SK-N-SH (cell line): ENCODE measurements at regions not wholly inside any gene's neighbourhood (a gene's known extent, or its start where the extent isn't known, plus 50 kb on each side); places are given as distances from the start of the nearest gene placed in this dataset.

Experiments used
- CTCF ChIA-PET: fragments of 300-600, 350-600 bp; formaldehyde crosslinking; extraction: SDS; loops from one replicate; lab custom pipeline; 2021; lab: Yijun Ruan, JAX
- POLR2A ChIA-PET: fragments of 350-600 bp; sonication (Branson Sonifier 250); formaldehyde crosslinking; extraction: SDS; loops from one replicate; lab custom pipeline; 2020; ENCODE audit warnings: antibody characterized with exemption, inconsistent platforms; lab: Yijun Ruan, JAX
- DNase-seq: peaks from one replicate; pipeline ENCODE4 v3.0.0; 2012
- H2AFZ ChIP-seq: fragments of 200-600 bp; sonication (generic); 2 replicates; pipeline ENCODE4 v1.8.1; 2016; ENCODE audit warnings: antibody characterized with exemption, mild to moderate bottlenecking, low read depth
- H3F3A ChIP-seq: fragments of 200-600 bp; sonication (generic); replicated peaks from 2 replicates; pipeline ENCODE3; 2016; ENCODE audit warnings: antibody characterized with exemption, mild to moderate bottlenecking; ENCODE audit not compliant: insufficient read depth
- H3K27ac ChIP-seq, 2 experiments: fragments of 200-500 bp in 1 of 2; fragments of 200-600 bp in 1 of 2; sonication (Bioruptor generic) in 1 of 2; sonication (generic), shearing (Covaris generic) in 1 of 2; 2 replicates each; pipeline versions ENCODE4 v1.5.1 to v1.6.1; 2014 to 2016; ENCODE audit warnings: low read depth in 2 of 2, inconsistent platforms in 1 of 2, low read length in 1 of 2, mild to moderate bottlenecking in 1 of 2, mixed read lengths in 1 of 2
- H3K27me3 ChIP-seq: fragments of 200-600 bp; sonication (generic), shearing (Covaris generic); 2 replicates; pipeline ENCODE4 v1.6.1; 2016; ENCODE audit warnings: mixed run types; ENCODE audit not compliant: insufficient read depth
- H3K36me3 ChIP-seq, 2 experiments: fragments of 200-500 bp in 1 of 2; fragments of 200-600 bp in 1 of 2; sonication (Bioruptor generic) in 1 of 2; sonication (generic) in 1 of 2; replicated peaks in 1 of 2; 2 replicates each; pipeline versions ENCODE3 to v1.5.1; 2014 to 2016; ENCODE audit warnings: low read length in 1 of 2, mild to moderate bottlenecking in 1 of 2; ENCODE audit not compliant: insufficient read depth in 2 of 2, control insufficient read depth in 1 of 2
- H3K4me1 ChIP-seq, 2 experiments: fragments of 200-500 bp in 1 of 2; fragments of 200-600 bp in 1 of 2; sonication (Bioruptor generic) in 1 of 2; sonication (generic), shearing (Covaris generic) in 1 of 2; 2 replicates each; pipeline versions ENCODE4 v1.5.1 to v1.6.1; 2014 to 2016; ENCODE audit warnings: low read depth in 1 of 2, low read length in 1 of 2, mixed run types in 1 of 2; ENCODE audit not compliant: insufficient read depth in 2 of 2, control insufficient read depth in 1 of 2
- H3K4me2 ChIP-seq: fragments of 200-600 bp; sonication (generic), shearing (Covaris generic); 2 replicates; pipeline ENCODE4 v1.6.1; 2017; ENCODE audit warnings: mixed run types
- H3K4me3 ChIP-seq, 2 experiments: fragments of 200-500 bp in 1 of 2; fragments of 200-600 bp in 1 of 2; sonication (Bioruptor generic) in 1 of 2; sonication (generic), shearing (Covaris generic) in 1 of 2; 2 replicates each; pipeline versions ENCODE4 v1.5.1 to v1.8.1; 2014 to 2016; ENCODE audit warnings: low read depth in 2 of 2, inconsistent platforms in 1 of 2, low read length in 1 of 2, mild to moderate bottlenecking in 1 of 2, mixed read lengths in 1 of 2, moderate library complexity in 1 of 2
- H3K79me2 ChIP-seq: fragments of 200-600 bp; sonication (generic); 2 replicates; pipeline ENCODE4 v1.8.1; 2017; ENCODE audit warnings: mild to moderate bottlenecking; ENCODE audit not compliant: insufficient read depth
- H3K9ac ChIP-seq: fragments of 200-600 bp; sonication (generic); 2 replicates; pipeline ENCODE4 v1.6.1; 2017; ENCODE audit warnings: mixed run types
- H3K9me2 ChIP-seq: fragments of 200-600 bp; sonication (generic); 2 replicates; pipeline ENCODE4 v1.6.1; 2017; ENCODE audit warnings: mixed run types
- H3K9me3 ChIP-seq: fragments of 200-600 bp; sonication (generic); 2 replicates; pipeline ENCODE4 v1.6.1; 2017; ENCODE audit warnings: mixed run types, mild to moderate bottlenecking, moderate library complexity
- H4K20me1 ChIP-seq: fragments of 200-600 bp; sonication (generic); 2 replicates; pipeline ENCODE4 v1.6.1; 2017; ENCODE audit warnings: mild to moderate bottlenecking, mixed run types; ENCODE audit not compliant: insufficient read depth
- ELF1 ChIP-seq: IDR thresholded peaks from 2 replicates; pipeline ENCODE4 v1.4.0; 2012
- FOXM1 ChIP-seq: IDR thresholded peaks from 2 replicates; pipeline ENCODE4 v1.4.0; 2012; ENCODE audit warnings: low read depth, mild to moderate bottlenecking
- MXI1 ChIP-seq: IDR thresholded peaks from 2 replicates; pipeline ENCODE4 v1.6.1; 2012; ENCODE audit warnings: mild to moderate bottlenecking, low read depth, low read length, improper control_type of control experiment
- NRF1 ChIP-seq: IDR thresholded peaks from 2 replicates; pipeline ENCODE4 v1.6.1; 2012; ENCODE audit warnings: low read depth, mild to moderate bottlenecking, low read length
- POLR2AphosphoS5 ChIP-seq: IDR thresholded peaks from 2 replicates; pipeline ENCODE4 v1.6.1; 2012; ENCODE audit warnings: low read depth, low read length
- RCOR1 ChIP-seq: fragments of 150-350 bp; IDR thresholded peaks from 2 replicates; pipeline ENCODE4 v1.6.1; 2017; ENCODE audit warnings: antibody characterized with exemption, low read length
- RXRA ChIP-seq: IDR thresholded peaks from 2 replicates; pipeline ENCODE4 v1.4.0; 2012; ENCODE audit warnings: low read depth, mild to moderate bottlenecking, borderline replicate concordance
- SIN3A ChIP-seq: IDR thresholded peaks from 2 replicates; pipeline ENCODE4 v1.6.1; 2012; ENCODE audit warnings: low read depth, mild to moderate bottlenecking, low read length, moderate library complexity, borderline replicate concordance
- SMC3 ChIP-seq: IDR thresholded peaks from 2 replicates; pipeline ENCODE4 v1.6.1; 2012; ENCODE audit warnings: low read depth, low read length, improper control_type of control experiment
- TEAD4 ChIP-seq: IDR thresholded peaks from 2 replicates; pipeline ENCODE4 v1.4.0; 2012; ENCODE audit warnings: mild to moderate bottlenecking, borderline replicate concordance; ENCODE audit not compliant: insufficient read depth
- YY1 ChIP-seq: IDR thresholded peaks from 2 replicates; pipeline ENCODE4 v1.4.0; 2012; ENCODE audit warnings: low read depth, mild to moderate bottlenecking
- WGBS: methylation state at CpG from one replicate; pipeline ENCODE4 v1.1.6; 2017; ENCODE audit warnings: low lambda C conversion rate; 5-methylcytosine and 5-hydroxymethylcytosine counted together
- TF ChIP-seq, protein P1 (sequence below): IDR thresholded peaks from 2 replicates; pipeline ENCODE4 v1.4.0; 2012; ENCODE audit warnings: low read depth, borderline replicate concordance
- TF ChIP-seq, protein P2 (sequence below): IDR thresholded peaks from 2 replicates; pipeline ENCODE4 v1.4.0; 2012; ENCODE audit warnings: low read depth, borderline replicate concordance

- H4K20me1 ChIP-seq = no peaks in the 10 kb centered on the region
- H3K9me3 ChIP-seq = peaks cover 11% of the 10 kb centered on the region; the same call in 1 of the 2 replicates
- DNase-seq = no peak
- H3K4me2 ChIP-seq = no peak overlapping the region
- TF ChIP-seq POLR2AphosphoS5 = no peak
- TF ChIP-seq FOXM1 = no peak
- TF ChIP-seq ELF1 = no peak
- TF ChIP-seq MXI1 = no peak
- TF ChIP-seq RXRA = no peak
- TF ChIP-seq TEAD4 = no peak
- no peak for TF ChIP-seq NRF1
- TF ChIP-seq, protein P1, sequence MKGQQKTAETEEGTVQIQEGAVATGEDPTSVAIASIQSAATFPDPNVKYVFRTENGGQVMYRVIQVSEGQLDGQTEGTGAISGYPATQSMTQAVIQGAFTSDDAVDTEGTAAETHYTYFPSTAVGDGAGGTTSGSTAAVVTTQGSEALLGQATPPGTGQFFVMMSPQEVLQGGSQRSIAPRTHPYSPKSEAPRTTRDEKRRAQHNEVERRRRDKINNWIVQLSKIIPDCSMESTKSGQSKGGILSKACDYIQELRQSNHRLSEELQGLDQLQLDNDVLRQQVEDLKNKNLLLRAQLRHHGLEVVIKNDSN = no peak
- TF ChIP-seq, protein P2, sequence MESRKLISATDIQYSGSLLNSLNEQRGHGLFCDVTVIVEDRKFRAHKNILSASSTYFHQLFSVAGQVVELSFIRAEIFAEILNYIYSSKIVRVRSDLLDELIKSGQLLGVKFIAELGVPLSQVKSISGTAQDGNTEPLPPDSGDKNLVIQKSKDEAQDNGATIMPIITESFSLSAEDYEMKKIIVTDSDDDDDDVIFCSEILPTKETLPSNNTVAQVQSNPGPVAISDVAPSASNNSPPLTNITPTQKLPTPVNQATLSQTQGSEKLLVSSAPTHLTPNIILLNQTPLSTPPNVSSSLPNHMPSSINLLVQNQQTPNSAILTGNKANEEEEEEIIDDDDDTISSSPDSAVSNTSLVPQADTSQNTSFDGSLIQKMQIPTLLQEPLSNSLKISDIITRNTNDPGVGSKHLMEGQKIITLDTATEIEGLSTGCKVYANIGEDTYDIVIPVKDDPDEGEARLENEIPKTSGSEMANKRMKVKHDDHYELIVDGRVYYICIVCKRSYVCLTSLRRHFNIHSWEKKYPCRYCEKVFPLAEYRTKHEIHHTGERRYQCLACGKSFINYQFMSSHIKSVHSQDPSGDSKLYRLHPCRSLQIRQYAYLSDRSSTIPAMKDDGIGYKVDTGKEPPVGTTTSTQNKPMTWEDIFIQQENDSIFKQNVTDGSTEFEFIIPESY = no peak
- no peak for TF ChIP-seq SIN3A
- TF ChIP-seq RCOR1 = no peak
- TF ChIP-seq YY1 = no peak
- TF ChIP-seq, all 33 proteins: peak for 0
- ChIA-PET CTCF (no interaction called here), POLR2A (no interaction called here)
- 65% methylated on average over 1 of the region's 1 CpG for WGBS
- Histone ChIP-seq H3K4me3 (no peak overlapping the region), H2AFZ (no peak overlapping the region), H3K27me3 (no peaks in the 10 kb centered on the region), H3K9me2 (no peaks in the 10 kb centered on the region), H3K79me2 (no peaks in the 10 kb centered on the region), H3K9ac (no peak overlapping the region), H3F3A (no peaks in the 10 kb centered on the region), H3K36me3 (no peaks in the 10 kb centered on the region), H3K27ac (no peak overlapping the region), H3K4me1 (no peaks in the 10 kb centered on the region; a peak in 1 of 4 replicates)
Measured at GRCh38 chr10:36700123-36700522, 425.3 kb upstream of the ANKRD30A start.

- Histone ChIP-seq H3K9me2 (no peaks in the 10 kb centered on the region), H2AFZ (no peak overlapping the region), H3F3A (no peaks in the 10 kb centered on the region), H3K27ac (no peak overlapping the region), H3K36me3 (no peaks in the 10 kb centered on the region), H3K4me2 (no peak overlapping the region), H3K4me3 (no peak overlapping the region), H3K9me3 (no peaks in the 10 kb centered on the region), H3K4me1 (peaks cover 0 to 2% of the 10 kb centered on the region in 2 experiments; a peak in 1 of 4 replicates), H3K27me3 (no peaks in the 10 kb centered on the region), H4K20me1 (no peaks in the 10 kb centered on the region), H3K79me2 (no peaks in the 10 kb centered on the region), H3K9ac (no peak overlapping the region)
- no peak for DNase-seq
- 86% methylated on average over 10 of the region's 10 CpGs for WGBS
- POLR2A ChIA-PET = no interaction called here
- CTCF ChIA-PET = no interaction called here
- TF ChIP-seq RXRA (no peak), SMC3 (no peak)
Measured at GRCh38 chr10:36692759-36693158, 432.6 kb upstream of the ANKRD30A start.
